AG04449 (cell line): ENCODE measurements at regions not wholly inside any gene's neighbourhood (a gene's known extent, or its start where the extent isn't known, plus 50 kb on each side); places are given as distances from the start of the nearest gene placed in this dataset.

ENCODE experiments used
- CTCF ChIA-PET: fragments of 350-600 bp; formaldehyde crosslinking; extraction: SDS; loops from one replicate; lab custom pipeline; 2021; ENCODE audit warnings: antibody characterized with exemption; lab: Yijun Ruan, JAX
- POLR2A ChIA-PET: fragments of 400-600, 350-600 bp; formaldehyde crosslinking; extraction: SDS; loops from one replicate; lab custom pipeline; 2020; ENCODE audit warnings: antibody characterized with exemption, inconsistent platforms; lab: Yijun Ruan, JAX
- DNase-seq: peaks from one replicate; pipeline ENCODE4 v3.0.0-alpha.2; 2010; ENCODE audit warnings: low read depth, low spot score
- H3K4me3 ChIP-seq: 2 replicates; pipeline ENCODE4 v1.5.1; 2011; ENCODE audit warnings: low read depth, mild to moderate bottlenecking, control low read depth, low read length
- CTCF ChIP-seq: IDR thresholded peaks from one replicate; pipeline ENCODE4 v1.5.1; 2011; ENCODE audit warnings: mild to moderate bottlenecking, moderate library complexity, low read length, control low read depth, inconsistent platforms; ENCODE audit not compliant: insufficient read depth; ENCODE audit errors: missing control alignments

DNA sequence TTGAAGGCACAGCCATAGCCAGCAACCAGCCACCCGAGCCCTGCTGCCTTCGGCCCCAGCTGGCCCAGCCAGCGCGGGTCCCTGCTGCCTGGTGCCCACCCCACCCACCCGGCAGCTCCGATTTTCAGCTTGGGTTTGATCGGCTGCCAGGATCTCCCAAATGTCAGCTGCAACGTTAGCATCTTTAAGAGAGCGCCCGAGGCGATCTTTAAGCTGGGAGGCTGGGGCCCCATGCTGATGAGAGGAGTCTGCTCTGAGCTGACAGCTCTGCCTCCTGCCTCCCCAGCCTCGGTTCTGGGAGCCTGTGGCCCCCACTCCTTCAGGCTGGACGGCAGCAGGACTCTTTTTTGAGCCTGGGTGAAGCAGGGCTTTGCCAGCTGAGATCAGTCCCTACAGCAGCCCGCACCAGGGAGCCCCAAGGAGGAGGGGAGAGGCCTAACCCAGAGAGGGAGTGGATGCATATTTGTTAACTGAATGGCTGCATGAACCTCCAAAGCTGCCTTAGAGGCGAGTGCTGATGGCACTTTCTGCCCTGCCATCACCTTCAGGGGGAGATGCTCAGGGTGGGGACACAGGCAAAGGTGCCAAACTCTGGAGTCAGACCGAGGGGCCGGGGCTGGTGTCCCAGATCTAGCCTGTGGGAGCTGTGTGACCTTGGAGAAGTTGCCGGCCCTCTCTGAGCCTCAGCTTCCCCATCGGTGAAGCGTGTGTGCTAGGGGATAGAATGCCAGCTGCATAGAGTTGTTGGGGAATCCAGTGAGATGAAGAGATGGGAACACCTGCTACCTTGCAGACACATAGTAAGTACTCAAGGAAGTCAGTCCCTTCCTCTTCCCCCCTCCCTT is 165.5 kb downstream of the C9orf50 start:
- POLR2A ChIA-PET = interaction anchor here (0.8 kb wide), 1 partner anchor 223 kb away, joined by 3 read pairs; no protein-coding TSS in a partner anchor
- no peak for TF ChIP-seq CTCF
- DNase-seq = no peak
- CTCF ChIA-PET = no interaction called here
- no peak overlapping the region for H3K4me3 ChIP-seq

DNA sequence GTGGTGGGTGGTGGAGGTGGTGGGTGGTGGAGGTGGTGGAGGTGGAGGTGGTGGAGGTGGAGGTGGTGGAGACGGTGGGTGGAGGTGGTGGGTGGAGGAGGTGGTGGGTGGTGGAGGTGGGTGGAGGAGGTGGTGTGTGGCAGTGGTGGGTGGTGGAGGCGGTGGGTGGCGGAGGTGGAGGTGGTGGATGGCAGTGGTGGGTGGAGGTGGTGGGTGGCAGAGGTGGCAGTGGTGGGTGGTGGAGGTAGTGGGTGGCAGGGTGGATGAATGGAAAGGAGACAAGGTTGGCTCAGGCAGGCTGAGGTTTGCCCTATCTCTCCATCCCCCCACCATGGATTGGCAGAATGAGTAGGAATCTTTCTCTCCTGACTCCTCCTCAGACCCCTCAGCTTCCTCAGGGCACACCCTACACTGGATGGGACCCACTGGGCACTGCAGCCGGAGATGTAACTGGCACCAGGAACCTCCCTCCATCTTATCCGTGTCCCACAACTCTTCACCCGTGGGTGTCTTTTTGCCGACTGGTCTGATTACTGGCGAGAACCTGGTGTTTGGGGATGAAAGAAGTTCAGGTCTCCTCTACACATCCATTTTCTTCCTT is 166.3 kb downstream of the C9orf50 start:
- no peak for DNase-seq
- ChIA-PET CTCF (no interaction called here), POLR2A (interaction anchor here (0.8 kb wide), 1 partner anchor 223 kb away, joined by 3 read pairs; no protein-coding TSS in a partner anchor)
- TF ChIP-seq CTCF = no peak
- no peak overlapping the region for H3K4me3 ChIP-seq

DNA sequence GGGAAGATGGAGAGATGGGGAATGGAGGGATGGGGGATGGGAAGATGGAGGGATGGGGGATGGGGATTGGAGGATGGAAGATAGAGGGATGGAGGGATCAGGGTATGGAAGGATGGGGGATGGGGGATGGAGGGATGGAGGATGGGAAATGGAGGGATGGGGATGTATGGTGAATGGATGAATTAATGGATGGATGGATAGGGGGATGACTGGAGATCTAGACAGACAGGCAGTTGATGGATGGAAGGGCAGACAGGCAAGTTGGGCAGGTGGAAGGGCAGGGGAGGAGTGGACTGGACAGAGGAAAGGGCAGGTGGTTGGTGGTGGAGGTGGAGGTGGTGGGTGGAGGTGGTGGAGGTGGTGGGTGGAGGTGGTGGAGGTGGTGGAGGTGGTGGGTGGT is 167.2 kb downstream of the C9orf50 start:
- H3K4me3 ChIP-seq = no peak overlapping the region
- ChIA-PET CTCF (no interaction called here), POLR2A (no interaction called here)
- no peak for TF ChIP-seq CTCF
- DNase-seq = no peak

GRCh38 chr9:129451669-129452068 is 169.2 kb downstream of the C9orf50 start:
- no peak overlapping the region for H3K4me3 ChIP-seq
- POLR2A ChIA-PET = interaction anchor here (1.1 kb wide), 1 partner anchor 274 kb away, joined by 3 read pairs; the partner anchor contains the start of gene IER5L
- no peak for TF ChIP-seq CTCF
- DNase-seq = no peak
- CTCF ChIA-PET = interaction anchor here (1.1 kb wide), 1 partner anchor 159 kb away, joined by 3 read pairs; no protein-coding TSS in a partner anchor

GRCh38 chr9:129451089-129451656 is 169.7 kb downstream of the C9orf50 start:
- ChIA-PET POLR2A (interaction anchor here (1.1 kb wide), 1 partner anchor 273 kb away, joined by 3 read pairs; the partner anchor contains the start of gene IER5L), CTCF (interaction anchor here (1.1 kb wide), 1 partner anchor 160 kb away, joined by 3 read pairs; no protein-coding TSS in a partner anchor)
- TF ChIP-seq CTCF = no peak
- H3K4me3 ChIP-seq = no peak overlapping the region
- DNase-seq = no peak

DNA sequence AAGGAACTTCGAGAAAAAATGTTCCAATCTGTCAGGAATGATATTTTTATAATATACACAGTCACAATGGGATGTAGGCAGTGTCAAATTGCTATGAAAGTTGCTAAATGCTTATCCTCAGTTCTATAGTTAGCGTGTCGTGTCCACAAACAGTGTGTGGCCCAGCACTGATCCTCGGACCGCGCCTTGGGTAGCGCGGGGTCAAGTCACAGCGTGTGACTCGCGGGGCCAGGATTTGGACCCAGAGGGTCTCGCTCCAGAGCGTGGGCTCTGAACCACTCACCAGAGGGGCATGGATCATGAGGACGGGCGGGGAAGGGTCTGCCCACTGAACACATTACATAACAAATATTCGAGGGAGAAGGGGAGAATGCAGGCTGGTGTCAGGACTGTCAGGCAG is 171.8 kb downstream of the C9orf50 start:
- no peak for TF ChIP-seq CTCF
- H3K4me3 ChIP-seq = no peak overlapping the region
- no peak for DNase-seq
- ChIA-PET CTCF (no interaction called here), POLR2A (no interaction called here)
